Stomach (tissue), 8 donors: ENCODE measurements at regions not wholly inside any gene's neighbourhood (a gene's known extent, or its start where the extent isn't known, plus 50 kb on each side); places are given as distances from the start of the nearest gene placed in this dataset.

ENCODE experiments used
- DNase-seq, 2 donors: peaks; one replicate each; pipeline versions ENCODE4 v3.0.0 to v3.0.0-alpha.2; 2013 to 2019
- H3K27ac ChIP-seq, 5 donors: fragments of 200-600 bp in 4 of 5; sonication (generic) in 4 of 5; one replicate each; pipeline ENCODE4 v1.5.1; 2013 to 2019; ENCODE audit warnings: mild to moderate bottlenecking in 1 of 5, moderate library complexity in 1 of 5
- H3K27me3 ChIP-seq, 3 donors: fragments of 200-600 bp; sonication (generic); one replicate each; pipeline ENCODE4 v1.5.1; 2017 to 2019; ENCODE audit warnings: mixed run types in 1 of 3
- H3K36me3 ChIP-seq, 4 donors: fragments of 200-600 bp; sonication (generic); 1 replicate in 3 of 4; 2 replicates in 1 of 4; pipeline ENCODE4 v1.5.1; 2016 to 2019
- H3K4me1 ChIP-seq, 4 donors: fragments of 200-600 bp; sonication (generic); one replicate each; pipeline ENCODE4 v1.5.1; 2016 to 2019
- H3K4me3 ChIP-seq, 4 donors: fragments of 200-600 bp; sonication (generic) in 3 of 4; one replicate each; pipeline ENCODE4 v1.5.1; 2016 to 2019; ENCODE audit warnings: mild to moderate bottlenecking in 1 of 4
- H3K9me3 ChIP-seq, 4 donors: fragments of 200-600 bp; sonication (generic); one replicate each; pipeline ENCODE4 v1.5.1; 2016 to 2019
- CTCF ChIP-seq, 7 experiments: fragments of 450-650 bp in 4 of 7; fragments of 200-600 bp in 3 of 7; sonication (generic) in 3 of 7; IDR thresholded peaks; one replicate each; pipeline ENCODE4 v1.5.1; 2016 to 2019; ENCODE audit warnings: antibody characterized with exemption in 7 of 7, control low read depth in 2 of 7, mild to moderate bottlenecking in 1 of 7
- EP300 ChIP-seq: sonication (generic); formaldehyde crosslinking; IDR thresholded peaks from one replicate; pipeline ENCODE4 v1.6.1; 2017; ENCODE audit warnings: antibody characterized with exemption
- POLR2A ChIP-seq, 4 donors: fragments of 450-650 bp; IDR thresholded peaks; one replicate each; pipeline ENCODE4 v1.6.1; 2016; ENCODE audit warnings: antibody characterized with exemption in 4 of 4, control low read depth in 2 of 4, mild to moderate bottlenecking in 1 of 4, moderate library complexity in 1 of 4
- POLR2AphosphoS5 ChIP-seq, 3 donors: sonication (generic); formaldehyde crosslinking; IDR thresholded peaks; one replicate each; pipeline ENCODE4 v1.6.1; 2016; ENCODE audit warnings: antibody characterized with exemption in 3 of 3
- WGBS, 5 donors: extraction: QIAGEN DNeasy Blood & Tissue Kit in 3 of 5; methylation state at CpG; one replicate each; pipeline versions ENCODE4 v1.1.5 to v1.1.7; 2013 to 2018; 5-methylcytosine and 5-hydroxymethylcytosine counted together
- intact Hi-C: fragments of 100-400 bp; cut with DNase I; formaldehyde crosslinking; loops from one replicate; pipeline ENCODE4 v1.15.1; 2023; ENCODE audit warnings: low total_unique reads
- donor health status: healthy with polysubstance abuse.
- donor health status: Bipolar disorder and iron deficiency.
- donor health status: healthy.

GRCh38 chr3:72428803-72429202 is 419.4 kb downstream of the SHQ1 start:
- H3K4me1 ChIP-seq, result peaks cover 24 to 79% (median 51%) of the 10 kb centered on the region in 4 donors

GRCh38 chr3:72427624-72428023 is 420.6 kb downstream of the SHQ1 start:
- 63 to 74% (median 69%) methylated on average over 6 of the region's 6 CpGs for WGBS, 5 donors

More at GRCh38 chr3:72428803-72429202, 419.4 kb downstream of the SHQ1 start:
- DNase-seq, result no peak
- WGBS, 5 donors, result 69 to 75% (median 72%) methylated on average over 4 of the region's 4 CpGs
- Histone ChIP-seq H3K27ac (no peak overlapping the region), H3K27me3 (no peaks in the 10 kb centered on the region), H3K9me3 (no peaks in the 10 kb centered on the region), H3K4me3 (no peak overlapping the region), H3K36me3 (no peaks in the 10 kb centered on the region)
- intact Hi-C loops, result no loop called here
- TF ChIP-seq CTCF (IDR thresholded peaks at IDR 0.05) (no peak), POLR2AphosphoS5 (IDR thresholded peaks at IDR 0.05) (no peak), POLR2A (IDR thresholded peaks at IDR 0.05) (no peak), EP300 (no peak)

GRCh38 chr3:72426618-72427397 is 421.4 kb downstream of the SHQ1 start:
- Histone ChIP-seq H3K36me3 (no peaks in the 10 kb centered on the region), H3K27me3 (no peaks in the 10 kb centered on the region), H3K9me3 (peaks cover 0 to 3% (median 0%) of the 10 kb centered on the region in 4 donors), H3K27ac (no peak overlapping the region), H3K4me3 (no peak overlapping the region), H3K4me1 (peaks cover 24 to 63% (median 44%) of the 10 kb centered on the region in 4 donors)
- intact Hi-C loops, result no loop called here
- no peak for DNase-seq
- WGBS, 5 donors, result 56 to 71% (median 65%) methylated on average over 2 of the region's 2 CpGs
- no peak for TF ChIP-seq EP300
- no peak for TF ChIP-seq POLR2A (IDR thresholded peaks at IDR 0.05)
- no peak for TF ChIP-seq CTCF (IDR thresholded peaks at IDR 0.05)
- TF ChIP-seq POLR2AphosphoS5 (IDR thresholded peaks at IDR 0.05), result no peak

More at GRCh38 chr3:72427624-72428023, 420.6 kb downstream of the SHQ1 start:
- Histone ChIP-seq H3K27ac (no peak overlapping the region), H3K36me3 (no peaks in the 10 kb centered on the region), H3K4me3 (no peak overlapping the region), H3K9me3 (no peaks in the 10 kb centered on the region), H3K27me3 (no peaks in the 10 kb centered on the region), H3K4me1 (peaks cover 24 to 71% (median 47%) of the 10 kb centered on the region in 4 donors)
- DNase-seq, result no peak
- intact Hi-C loops, result no loop called here
- TF ChIP-seq POLR2A (IDR thresholded peaks at IDR 0.05) (no peak), POLR2AphosphoS5 (IDR thresholded peaks at IDR 0.05) (no peak), EP300 (no peak), CTCF (IDR thresholded peaks at IDR 0.05) (no peak)

- no peak overlapping the region for H3K4me3 ChIP-seq
- H3K36me3 ChIP-seq, result no peaks in the 10 kb centered on the region
- TF ChIP-seq POLR2AphosphoS5 (IDR thresholded peaks at IDR 0.05) (no peak), EP300 (no peak), POLR2A (IDR thresholded peaks at IDR 0.05) (no peak), CTCF (IDR thresholded peaks at IDR 0.05) (no peak)
- H3K4me1 ChIP-seq, result peaks cover 24 to 57% (median 38%) of the 10 kb centered on the region in 4 donors
- intact Hi-C loops, result no loop called here
- no peaks in the 10 kb centered on the region for H3K27me3 ChIP-seq
- 76 to 89% (median 80%) methylated on average over 3 of the region's 3 CpGs for WGBS, 5 donors
- no peak overlapping the region for H3K27ac ChIP-seq
- H3K9me3 ChIP-seq, result peaks cover 0 to 14% (median 0%) of the 10 kb centered on the region in 4 donors
- DNase-seq, result no peak
Measured at GRCh38 chr3:72423643-72424042, 424.6 kb downstream of the SHQ1 start.
